ENCODE measurements at regions not wholly inside any gene's neighbourhood (a gene's known extent, or its start where the extent isn't known, plus 50 kb on each side); places are given as distances from the start of the nearest gene placed in this dataset.

DNA sequence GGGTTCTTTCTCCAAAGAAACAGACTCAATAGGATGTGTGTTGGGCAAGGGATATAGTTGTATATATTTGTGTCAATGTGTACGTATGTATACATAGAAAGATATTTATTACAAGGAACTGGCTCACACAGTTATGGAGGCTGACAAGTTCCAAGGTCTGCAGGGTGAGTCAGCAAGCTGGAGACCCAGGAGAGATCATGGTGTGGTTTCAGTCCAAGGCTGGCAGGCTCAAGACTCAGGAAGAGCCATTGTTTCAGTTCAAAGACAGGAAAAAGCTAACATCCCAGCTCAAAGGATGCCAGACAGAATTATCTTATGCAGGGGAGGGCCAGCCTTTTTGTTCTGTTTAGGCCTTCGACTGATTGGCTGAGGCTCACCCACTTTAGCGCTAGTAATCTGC is 89.9 kb upstream of the RALGAPA2 start:
- TF ChIP-seq, protein P1, sequence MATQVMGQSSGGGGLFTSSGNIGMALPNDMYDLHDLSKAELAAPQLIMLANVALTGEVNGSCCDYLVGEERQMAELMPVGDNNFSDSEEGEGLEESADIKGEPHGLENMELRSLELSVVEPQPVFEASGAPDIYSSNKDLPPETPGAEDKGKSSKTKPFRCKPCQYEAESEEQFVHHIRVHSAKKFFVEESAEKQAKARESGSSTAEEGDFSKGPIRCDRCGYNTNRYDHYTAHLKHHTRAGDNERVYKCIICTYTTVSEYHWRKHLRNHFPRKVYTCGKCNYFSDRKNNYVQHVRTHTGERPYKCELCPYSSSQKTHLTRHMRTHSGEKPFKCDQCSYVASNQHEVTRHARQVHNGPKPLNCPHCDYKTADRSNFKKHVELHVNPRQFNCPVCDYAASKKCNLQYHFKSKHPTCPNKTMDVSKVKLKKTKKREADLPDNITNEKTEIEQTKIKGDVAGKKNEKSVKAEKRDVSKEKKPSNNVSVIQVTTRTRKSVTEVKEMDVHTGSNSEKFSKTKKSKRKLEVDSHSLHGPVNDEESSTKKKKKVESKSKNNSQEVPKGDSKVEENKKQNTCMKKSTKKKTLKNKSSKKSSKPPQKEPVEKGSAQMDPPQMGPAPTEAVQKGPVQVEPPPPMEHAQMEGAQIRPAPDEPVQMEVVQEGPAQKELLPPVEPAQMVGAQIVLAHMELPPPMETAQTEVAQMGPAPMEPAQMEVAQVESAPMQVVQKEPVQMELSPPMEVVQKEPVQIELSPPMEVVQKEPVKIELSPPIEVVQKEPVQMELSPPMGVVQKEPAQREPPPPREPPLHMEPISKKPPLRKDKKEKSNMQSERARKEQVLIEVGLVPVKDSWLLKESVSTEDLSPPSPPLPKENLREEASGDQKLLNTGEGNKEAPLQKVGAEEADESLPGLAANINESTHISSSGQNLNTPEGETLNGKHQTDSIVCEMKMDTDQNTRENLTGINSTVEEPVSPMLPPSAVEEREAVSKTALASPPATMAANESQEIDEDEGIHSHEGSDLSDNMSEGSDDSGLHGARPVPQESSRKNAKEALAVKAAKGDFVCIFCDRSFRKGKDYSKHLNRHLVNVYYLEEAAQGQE (IDR thresholded peaks at IDR 0.05; ENCODE audit: insufficient read depth in 1 of 2, low read depth in 2 of 2, low read length in 2 of 2) = no peak
- TF ChIP-seq POLR2AphosphoS5 (IDR thresholded peaks at IDR 0.05; ENCODE audit: low read depth, low read length) (no peak), SIN3A (IDR thresholded peaks at IDR 0.05; ENCODE audit: borderline replicate concordance, insufficient read depth, low read length) (no peak), TAF1 (IDR thresholded peaks at IDR 0.05; ENCODE audit: borderline replicate concordance, insufficient read depth, low read length) (no peak), FOXP2 (optimal IDR thresholded peaks at IDR 0.05; ENCODE audit: borderline replicate concordance, extremely low read depth, extremely low read length, insufficient read depth) (no peak)
